ENCODE measurements at regions not wholly inside any gene's neighbourhood (a gene's known extent, or its start where the extent isn't known, plus 50 kb on each side); places are given as distances from the start of the nearest gene placed in this dataset.

DNA sequence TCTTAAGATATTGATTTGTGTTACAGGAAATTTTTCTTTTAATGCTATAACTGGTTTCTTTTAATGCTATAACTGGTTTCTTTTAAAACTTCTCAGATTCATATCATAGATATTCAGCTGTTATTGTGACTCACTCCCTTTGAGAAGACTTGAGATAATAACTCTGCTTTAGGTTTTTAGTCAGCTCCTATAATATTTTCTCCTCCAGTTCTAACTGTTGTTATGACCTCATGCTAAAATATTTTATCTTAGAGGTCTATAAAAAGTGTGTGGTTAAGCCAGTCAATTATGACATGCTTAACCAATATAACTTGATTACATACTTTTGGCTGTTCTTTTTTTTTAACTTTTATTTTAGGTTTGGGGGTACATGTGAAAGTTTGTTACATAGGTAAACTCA is 280.2 kb downstream of the PTGER3 start:
- no peak for TF ChIP-seq POLR2A (IDR thresholded peaks at IDR 0.05; ENCODE audit: low read length)
- TF ChIP-seq GATA1 (IDR thresholded peaks at IDR 0.05; ENCODE audit: low read depth, low read length) = no peak

Data from erythroblast (primary cell).